Upper lobe of right lung (tissue), 1 donor: ENCODE measurements at regions not wholly inside any gene's neighbourhood (a gene's known extent, or its start where the extent isn't known, plus 50 kb on each side); places are given as distances from the start of the nearest gene placed in this dataset.
"Not testable (repeated sequence)": the region's sequence is repeated elsewhere in the genome, so short reads cannot be mapped to it uniquely, and the experiment has no call there.

Experiments used
- ATAC-seq: fragments of 200-7000 bp; cut with Tn5 transposase; one replicate; pipeline ENCODE4 v1.9.1; 2020; ENCODE audit warnings: mild to moderate bottlenecking, moderate library complexity
- DNase-seq: peaks from one replicate; pipeline ENCODE4 v3.0.0-alpha.2; 2020
- H3K27ac ChIP-seq: fragments of 200-600 bp; one replicate; pipeline ENCODE4 v1.8.0; 2022
- H3K27me3 ChIP-seq: fragments of 200-600 bp; one replicate; pipeline ENCODE4 v1.8.0; 2022; ENCODE audit warnings: mild to moderate bottlenecking
- H3K36me3 ChIP-seq: fragments of 200-600 bp; one replicate; pipeline ENCODE4 v1.8.0; 2022
- H3K4me1 ChIP-seq: fragments of 200-600 bp; one replicate; pipeline ENCODE4 v1.8.0; 2022
- H3K4me3 ChIP-seq: fragments of 200-600 bp; one replicate; pipeline ENCODE4 v1.8.0; 2022; ENCODE audit warnings: mild to moderate bottlenecking
- H3K9me3 ChIP-seq: fragments of 200-600 bp; one replicate; pipeline ENCODE4 v1.8.0; 2022
- intact Hi-C: fragments of 100-400 bp; cut with DNase I; formaldehyde crosslinking; loops from one replicate; pipeline ENCODE4 v1.11.0; 2022
- TF ChIP-seq, protein P1 (sequence below): fragments of 200-600 bp; IDR thresholded peaks from one replicate; pipeline ENCODE4 v1.8.0; 2022; ENCODE audit warnings: antibody characterized with exemption
- donor health status: DM: no; HTN: yes; CAD: no; lungs with severe emphysema.

- H3K36me3 ChIP-seq, ATAC-seq, DNase-seq, H3K27me3 ChIP-seq, H3K4me1 ChIP-seq, H3K9me3 ChIP-seq, intact Hi-C loops, H3K27ac ChIP-seq, H3K4me3 ChIP-seq: not testable (repeated sequence)
These were observed 153.1 kb upstream of the CDK13 start for GRCh38 chr7:39796947-39797346.

GRCh38 chr7:39798077-39798476 lies 152.0 kb upstream of the CDK13 start:
- intact Hi-C loops, DNase-seq, H3K4me1 ChIP-seq, H3K4me3 ChIP-seq, H3K27ac ChIP-seq, H3K27me3 ChIP-seq, H3K9me3 ChIP-seq, H3K36me3 ChIP-seq, ATAC-seq: not testable (repeated sequence)

GRCh38 chr7:39808796-39809481 lies 141.1 kb upstream of the CDK13 start:
- Histone ChIP-seq H3K4me1 (no peaks in the 10 kb centered on the region), H3K27ac (no peak overlapping the region), H3K9me3 (no peaks in the 10 kb centered on the region), H3K27me3 (peaks cover under 1% of the 10 kb centered on the region), H3K36me3 (no peaks in the 10 kb centered on the region), H3K4me3 (no peak overlapping the region)
- DNase-seq (no peak), ATAC-seq (no peak)
- intact Hi-C loops = no loop called here
- TF ChIP-seq, protein P1, sequence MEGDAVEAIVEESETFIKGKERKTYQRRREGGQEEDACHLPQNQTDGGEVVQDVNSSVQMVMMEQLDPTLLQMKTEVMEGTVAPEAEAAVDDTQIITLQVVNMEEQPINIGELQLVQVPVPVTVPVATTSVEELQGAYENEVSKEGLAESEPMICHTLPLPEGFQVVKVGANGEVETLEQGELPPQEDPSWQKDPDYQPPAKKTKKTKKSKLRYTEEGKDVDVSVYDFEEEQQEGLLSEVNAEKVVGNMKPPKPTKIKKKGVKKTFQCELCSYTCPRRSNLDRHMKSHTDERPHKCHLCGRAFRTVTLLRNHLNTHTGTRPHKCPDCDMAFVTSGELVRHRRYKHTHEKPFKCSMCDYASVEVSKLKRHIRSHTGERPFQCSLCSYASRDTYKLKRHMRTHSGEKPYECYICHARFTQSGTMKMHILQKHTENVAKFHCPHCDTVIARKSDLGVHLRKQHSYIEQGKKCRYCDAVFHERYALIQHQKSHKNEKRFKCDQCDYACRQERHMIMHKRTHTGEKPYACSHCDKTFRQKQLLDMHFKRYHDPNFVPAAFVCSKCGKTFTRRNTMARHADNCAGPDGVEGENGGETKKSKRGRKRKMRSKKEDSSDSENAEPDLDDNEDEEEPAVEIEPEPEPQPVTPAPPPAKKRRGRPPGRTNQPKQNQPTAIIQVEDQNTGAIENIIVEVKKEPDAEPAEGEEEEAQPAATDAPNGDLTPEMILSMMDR = no peak

DNA sequence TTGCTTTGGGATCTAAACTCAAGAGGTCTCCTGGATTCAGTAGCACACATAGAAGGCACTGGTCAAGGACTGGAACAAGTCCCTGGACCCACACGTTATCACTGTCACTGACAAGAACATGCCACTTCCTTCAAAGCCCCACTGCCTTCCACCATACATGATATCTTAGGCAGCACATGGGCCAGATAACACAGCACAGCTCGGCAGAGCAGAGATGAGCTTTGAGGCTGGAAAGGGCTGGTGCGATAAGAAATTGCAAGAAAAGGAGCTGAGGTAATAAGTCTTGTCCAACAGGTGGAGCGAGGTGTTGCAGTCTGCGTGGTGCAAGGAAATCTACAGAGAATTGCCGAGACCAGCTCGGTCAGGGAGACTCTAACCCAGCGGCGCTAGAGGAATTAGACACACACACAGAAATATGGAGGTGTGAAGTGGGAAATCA lies 139.8 kb upstream of the CDK13 start:
- no peaks in the 10 kb centered on the region for H3K4me1 ChIP-seq
- H3K9me3 ChIP-seq = no peaks in the 10 kb centered on the region
- DNase-seq (no peak), ATAC-seq (no peak)
- H3K27ac ChIP-seq = no peak overlapping the region
- intact Hi-C loops = no loop called here
- TF ChIP-seq, protein P1 = no peak
- no peaks in the 10 kb centered on the region for H3K36me3 ChIP-seq
- H3K4me3 ChIP-seq = no peak overlapping the region
- peaks cover 12% of the 10 kb centered on the region for H3K27me3 ChIP-seq

GRCh38 chr7:39810710-39811109 lies 139.3 kb upstream of the CDK13 start:
- Histone ChIP-seq H3K36me3 (no peaks in the 10 kb centered on the region), H3K27me3 (peaks cover 15% of the 10 kb centered on the region), H3K4me3 (no peak overlapping the region), H3K9me3 (no peaks in the 10 kb centered on the region), H3K27ac (no peak overlapping the region), H3K4me1 (no peaks in the 10 kb centered on the region)
- TF ChIP-seq, protein P1 = no peak
- intact Hi-C loops = no loop called here
- DNase-seq = no peak
- ATAC-seq = no peak

DNA sequence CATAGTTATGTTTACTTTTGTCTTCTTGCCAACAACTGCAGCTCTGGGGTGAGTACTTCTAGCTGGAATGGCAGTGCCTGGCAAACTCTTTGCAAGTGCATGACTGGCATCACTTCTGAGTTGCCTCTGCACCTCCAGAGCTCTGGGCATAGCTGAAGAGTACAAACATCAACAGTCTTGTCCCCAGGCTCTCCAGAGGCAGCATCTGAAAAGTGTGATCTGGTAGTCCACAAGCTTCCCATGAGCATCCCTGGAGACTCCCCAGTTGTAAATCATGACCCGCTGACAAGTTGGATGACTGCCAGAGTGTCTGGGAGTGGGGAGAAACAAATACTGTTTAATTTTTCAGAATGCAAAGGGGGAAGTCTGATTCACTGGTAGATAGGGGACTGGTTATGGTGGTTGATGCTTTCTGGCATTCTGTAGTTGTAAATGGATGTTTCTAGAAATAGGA lies 138.9 kb upstream of the CDK13 start:
- H3K4me3 ChIP-seq = no peak overlapping the region
- H3K36me3 ChIP-seq = no peaks in the 10 kb centered on the region
- H3K27me3 ChIP-seq = peaks cover 18% of the 10 kb centered on the region
- no peak overlapping the region for H3K27ac ChIP-seq
- intact Hi-C loops = no loop called here
- DNase-seq = no peak
- no peaks in the 10 kb centered on the region for H3K9me3 ChIP-seq
- no peaks in the 10 kb centered on the region for H3K4me1 ChIP-seq
- TF ChIP-seq, protein P1 = no peak
- ATAC-seq = no peak
